ENCODE measurements at regions not wholly inside any gene's neighbourhood (a gene's known extent, or its start where the extent isn't known, plus 50 kb on each side); places are given as distances from the start of the nearest gene placed in this dataset.

GRCh38 chr1:218886101-218886871 lies 287.4 kb upstream of the LYPLAL1 start:
- TF ChIP-seq CTCF (conservative IDR thresholded peaks at IDR 0.05; ENCODE audit: low read depth, low read length), result no peak
- H3K4me3 ChIP-seq (ENCODE audit: low read length), result no peak overlapping the region
- DNase-seq (ENCODE audit: low read depth), result no peak

- no peak overlapping the region for H3K4me3 ChIP-seq (ENCODE audit: low read length)
- TF ChIP-seq CTCF (conservative IDR thresholded peaks at IDR 0.05; ENCODE audit: low read depth, low read length), result no peak
- DNase-seq (ENCODE audit: low read depth), result no peak
Measured at GRCh38 chr1:218887141-218887925, 286.3 kb upstream of the LYPLAL1 start.

- no peak for TF ChIP-seq CTCF (conservative IDR thresholded peaks at IDR 0.05; ENCODE audit: low read depth, low read length)
- DNase-seq (ENCODE audit: low read depth), result peak; percentile 43
- no peak overlapping the region for H3K4me3 ChIP-seq (ENCODE audit: low read length)
Measured at GRCh38 chr1:218890451-218890850, 283.2 kb upstream of the LYPLAL1 start.

GRCh38 chr1:218891577-218891976 lies 282.1 kb upstream of the LYPLAL1 start:
- no peak for TF ChIP-seq CTCF (conservative IDR thresholded peaks at IDR 0.05; ENCODE audit: low read depth, low read length)
- H3K4me3 ChIP-seq (ENCODE audit: low read length), result no peak overlapping the region
- DNase-seq (ENCODE audit: low read depth), result no peak

- no peak for DNase-seq (ENCODE audit: low read depth)
- no peak overlapping the region for H3K4me3 ChIP-seq (ENCODE audit: low read length)
- no peak for TF ChIP-seq CTCF (conservative IDR thresholded peaks at IDR 0.05; ENCODE audit: low read depth, low read length)
Measured at GRCh38 chr1:218895064-218895587, 278.6 kb upstream of the LYPLAL1 start.

GRCh38 chr1:218896202-218896601 lies 277.5 kb upstream of the LYPLAL1 start:
- no peak for TF ChIP-seq CTCF (conservative IDR thresholded peaks at IDR 0.05; ENCODE audit: low read depth, low read length)
- H3K4me3 ChIP-seq (ENCODE audit: low read length), result no peak overlapping the region
- no peak for DNase-seq (ENCODE audit: low read depth)
